A172 (cell line): ENCODE measurements at regions not wholly inside any gene's neighbourhood (a gene's known extent, or its start where the extent isn't known, plus 50 kb on each side); places are given as distances from the start of the nearest gene placed in this dataset.
"Not testable (repeated sequence)": the region's sequence is repeated elsewhere in the genome, so short reads cannot be mapped to it uniquely, and the experiment has no call there.

Source experiments
- DNase-seq: peaks from one replicate; pipeline ENCODE4 v3.0.0-alpha.2; 2015; ENCODE audit warnings: low spot score

- no peak for DNase-seq
These were observed 153.9 kb upstream of the SETMAR start for GRCh38 chr3:4149296-4149695.

GRCh38 chr3:4150816-4151215 is 152.4 kb upstream of the SETMAR start:
- DNase-seq, result no peak

GRCh38 chr3:4151859-4152258 is 151.3 kb upstream of the SETMAR start:
- no peak for DNase-seq

- no peak for DNase-seq
These were observed 149.4 kb upstream of the SETMAR start for GRCh38 chr3:4153771-4154170.

- DNase-seq, result no peak
These were observed 144.8 kb upstream of the SETMAR start for GRCh38 chr3:4158329-4158728.

GRCh38 chr3:4162096-4162495 is 141.1 kb upstream of the SETMAR start:
- DNase-seq, result no peak

GRCh38 chr3:4163011-4163410 is 140.2 kb upstream of the SETMAR start:
- DNase-seq, result no peak

- DNase-seq, result no peak
These were observed 136.6 kb upstream of the SETMAR start for GRCh38 chr3:4166540-4166939.

GRCh38 chr3:4167230-4167629 is 135.9 kb upstream of the SETMAR start:
- not testable (repeated sequence) for DNase-seq

- no peak for DNase-seq
These were observed 128.4 kb upstream of the SETMAR start for GRCh38 chr3:4174791-4175190.

- DNase-seq, result no peak
These were observed 111.2 kb upstream of the SETMAR start for GRCh38 chr3:4191971-4192370.

GRCh38 chr3:4195006-4195405 is 108.2 kb upstream of the SETMAR start:
- no peak for DNase-seq

GRCh38 chr3:4196506-4197147 is 106.5 kb upstream of the SETMAR start:
- no peak for DNase-seq

- DNase-seq, result no peak
These were observed 105.5 kb upstream of the SETMAR start for GRCh38 chr3:4197670-4198069.

- no peak for DNase-seq
These were observed 104.7 kb upstream of the SETMAR start for GRCh38 chr3:4198491-4198890.

- not testable (repeated sequence) for DNase-seq
These were observed 98.4 kb upstream of the SETMAR start for GRCh38 chr3:4204776-4205175.

GRCh38 chr3:4207672-4208071 is 95.5 kb upstream of the SETMAR start:
- DNase-seq, result no peak

GRCh38 chr3:4208556-4208955 is 94.6 kb upstream of the SETMAR start:
- DNase-seq, result no peak

- no peak for DNase-seq
These were observed 91.6 kb upstream of the SETMAR start for GRCh38 chr3:4211610-4212009.

- not testable (repeated sequence) for DNase-seq
These were observed 89.7 kb upstream of the SETMAR start for GRCh38 chr3:4213420-4213819.

GRCh38 chr3:4216974-4217373 is 86.2 kb upstream of the SETMAR start:
- not testable (repeated sequence) for DNase-seq

- DNase-seq, result no peak
These were observed 84.5 kb upstream of the SETMAR start for GRCh38 chr3:4218456-4219226.

- no peak for DNase-seq
These were observed 84.0 kb upstream of the SETMAR start for GRCh38 chr3:4219227-4219568.

- DNase-seq, result no peak
These were observed 83.1 kb upstream of the SETMAR start for GRCh38 chr3:4220065-4220464.
